Mesodermal cell (in vitro differentiated cells): ENCODE measurements at regions not wholly inside any gene's neighbourhood (a gene's known extent, or its start where the extent isn't known, plus 50 kb on each side); places are given as distances from the start of the nearest gene placed in this dataset.

ENCODE experiments used
- H3K27ac ChIP-seq: 2 replicates; pipeline ENCODE4 v1.7.0; 2013; ENCODE audit warnings: mild to moderate bottlenecking, low read depth, low read length, moderate library complexity; ENCODE audit not compliant: severe bottlenecking
- H3K36me3 ChIP-seq: 2 replicates; pipeline ENCODE4 v1.7.1; 2013; ENCODE audit warnings: mild to moderate bottlenecking, low read length, moderate library complexity; ENCODE audit not compliant: control insufficient read depth, insufficient read depth
- H3K4me1 ChIP-seq: one replicate; pipeline ENCODE4 v1.7.1; 2013; ENCODE audit warnings: mild to moderate bottlenecking, low read length; ENCODE audit not compliant: insufficient read depth, control insufficient read depth, poor library complexity, severe bottlenecking
- H3K4me3 ChIP-seq: 2 replicates; pipeline ENCODE4 v1.7.0; 2013; ENCODE audit warnings: low read length, control low read depth, mild to moderate bottlenecking; ENCODE audit not compliant: insufficient read depth, poor library complexity, severe bottlenecking; ENCODE audit errors: extremely low read depth
- H3K9me3 ChIP-seq: 2 replicates; pipeline ENCODE4 v1.7.1; 2013; ENCODE audit warnings: mild to moderate bottlenecking, low read length, moderate library complexity; ENCODE audit not compliant: control insufficient read depth
- WGBS, 2 experiments: methylation state at CpG; one replicate each; pipeline ENCODE4 v1.1.5; 2013; ENCODE audit warnings: missing lambda C conversion rate in 2 of 2; ENCODE audit not compliant: insufficient coverage in 2 of 2; 5-methylcytosine and 5-hydroxymethylcytosine counted together

- Histone ChIP-seq H3K27ac (no peak overlapping the region), H3K36me3 (no peaks in the 10 kb centered on the region), H3K9me3 (no peaks in the 10 kb centered on the region), H3K4me3 (no peak overlapping the region), H3K4me1 (peaks cover 4% of the 10 kb centered on the region)
- WGBS, 2 experiments: 100% methylated on average over 2 of the region's 2 CpGs; no CpG with 5 or more reads in 1 of the 2 experiments
Measured at GRCh38 chr7:15845461-15845860, 159.0 kb upstream of the MEOX2 start.

GRCh38 chr7:15839416-15840100 is 153.1 kb upstream of the MEOX2 start:
- Histone ChIP-seq H3K4me3 (peak overlapping the region; percentile 23), H3K4me1 (peaks cover 2% of the 10 kb centered on the region), H3K9me3 (no peaks in the 10 kb centered on the region), H3K36me3 (no peaks in the 10 kb centered on the region), H3K27ac (peak overlapping the region; percentile 95)
- WGBS, 2 experiments: 46 to 48% methylated on average over 6 to 7 of the region's 15 CpGs

DNA sequence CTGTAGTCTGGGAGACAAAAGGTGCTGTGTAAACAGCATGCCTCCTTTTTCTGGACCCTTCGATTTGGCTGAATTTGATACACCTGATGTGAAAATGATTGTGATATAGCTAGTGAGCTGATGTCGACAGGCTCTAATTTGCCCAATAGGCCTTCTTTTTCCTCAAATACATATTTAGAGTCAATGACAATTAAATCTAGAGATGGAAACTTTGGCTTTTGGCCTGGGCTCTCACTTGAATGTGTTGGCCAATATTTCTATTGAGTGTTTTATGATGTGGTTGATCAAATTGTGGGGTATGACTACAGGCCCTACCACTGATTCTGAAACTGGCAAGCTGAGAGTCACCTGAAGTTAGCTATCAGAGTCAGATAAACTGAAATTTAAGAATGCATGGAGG is 151.8 kb upstream of the MEOX2 start:
- no peak overlapping the region for H3K27ac ChIP-seq
- peaks cover 2% of the 10 kb centered on the region for H3K4me1 ChIP-seq
- 100% methylated on average over 1 of the region's 2 CpGs for WGBS, 2 experiments
- H3K36me3 ChIP-seq: no peaks in the 10 kb centered on the region
- no peak overlapping the region for H3K4me3 ChIP-seq
- no peaks in the 10 kb centered on the region for H3K9me3 ChIP-seq

GRCh38 chr7:15837306-15837950 is 150.9 kb upstream of the MEOX2 start:
- Histone ChIP-seq H3K9me3 (no peaks in the 10 kb centered on the region), H3K27ac (no peak overlapping the region), H3K36me3 (no peaks in the 10 kb centered on the region), H3K4me1 (peaks cover 2% of the 10 kb centered on the region), H3K4me3 (no peak overlapping the region)
- 100% methylated on average over 1 of the region's 5 CpGs; no CpG with 5 or more reads in 1 of the 2 experiments for WGBS, 2 experiments

DNA sequence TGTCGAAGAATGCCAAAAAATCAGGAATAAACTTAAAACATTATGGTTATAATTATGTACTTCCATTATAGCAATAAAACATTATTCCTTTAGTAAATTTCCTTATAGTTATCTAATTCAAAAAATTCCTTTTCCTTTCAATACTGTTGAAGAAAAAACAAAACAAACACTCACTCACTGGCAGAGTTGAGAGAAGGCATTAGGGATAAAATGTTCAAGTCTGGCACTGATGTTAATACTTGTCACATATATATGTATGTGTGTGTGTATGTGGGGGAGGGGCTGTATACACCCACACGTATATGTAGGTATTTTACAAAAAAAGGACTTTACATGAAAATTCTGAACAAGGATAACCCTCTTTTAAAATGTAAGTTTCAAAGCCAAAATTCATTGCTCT is 150.2 kb upstream of the MEOX2 start:
- H3K27ac ChIP-seq: no peak overlapping the region
- WGBS, 2 experiments: no CpG with 5 or more reads among the region's 2 CpGs

DNA sequence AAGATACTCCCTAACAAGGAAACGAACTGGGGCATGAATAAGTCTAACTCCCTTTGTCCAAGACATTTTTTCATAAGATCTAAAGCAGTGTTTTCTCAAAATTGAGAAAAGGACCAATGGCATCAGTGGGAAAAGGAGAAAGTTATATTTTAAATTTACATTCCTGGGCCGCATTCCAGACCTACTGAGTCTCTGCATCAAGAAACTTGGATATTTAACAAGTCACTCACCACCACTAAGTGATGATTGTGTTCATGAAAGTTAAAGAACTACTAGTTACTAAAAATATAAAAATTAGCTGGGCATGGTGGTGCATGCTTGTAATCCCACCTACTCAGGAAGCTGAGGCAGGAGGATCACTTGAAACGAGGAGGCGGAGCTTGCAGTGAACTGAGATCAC is 149.6 kb upstream of the MEOX2 start:
- Histone ChIP-seq H3K9me3 (no peaks in the 10 kb centered on the region), H3K36me3 (no peaks in the 10 kb centered on the region), H3K4me3 (no peak overlapping the region), H3K27ac (no peak overlapping the region), H3K4me1 (peaks cover 2% of the 10 kb centered on the region)
- WGBS, 2 experiments: 86% methylated on average over 2 of the region's 4 CpGs; no CpG with 5 or more reads in 1 of the 2 experiments

More for the DNA sequence above, 150.2 kb upstream of the MEOX2 start:
- no peaks in the 10 kb centered on the region for H3K9me3 ChIP-seq
- H3K4me1 ChIP-seq: peaks cover 2% of the 10 kb centered on the region
- H3K4me3 ChIP-seq: no peak overlapping the region
- no peaks in the 10 kb centered on the region for H3K36me3 ChIP-seq

- H3K4me3 ChIP-seq: no peak overlapping the region
Measured at GRCh38 chr7:15834446-15834845, 148.0 kb upstream of the MEOX2 start.

DNA sequence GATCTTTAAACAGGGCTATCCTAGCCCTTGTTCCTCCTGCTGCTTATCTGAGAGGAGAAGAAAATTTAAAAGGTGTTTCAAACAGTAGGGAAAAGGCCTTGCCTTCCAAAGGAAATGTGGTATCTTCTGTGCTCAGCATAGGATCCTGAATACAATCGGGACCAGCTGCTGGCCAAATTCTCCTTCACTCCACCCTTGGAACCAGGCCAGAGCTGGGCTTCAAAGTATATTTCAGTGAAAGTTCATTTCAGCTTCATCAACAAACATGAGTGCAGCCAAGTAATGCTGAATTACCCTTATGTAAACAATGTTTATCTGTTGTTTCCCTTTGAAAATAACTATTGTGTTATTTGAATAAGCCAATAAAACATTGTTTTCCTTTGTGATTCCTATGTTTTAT is 146.5 kb upstream of the MEOX2 start:
- Histone ChIP-seq H3K4me1 (no peaks in the 10 kb centered on the region), H3K36me3 (no peaks in the 10 kb centered on the region), H3K9me3 (no peaks in the 10 kb centered on the region), H3K4me3 (no peak overlapping the region), H3K27ac (no peak overlapping the region)
- 71 to 83% methylated on average over 1 of the region's 1 CpG for WGBS, 2 experiments

More at GRCh38 chr7:15834446-15834845, 148.0 kb upstream of the MEOX2 start:
- Histone ChIP-seq H3K9me3 (no peaks in the 10 kb centered on the region), H3K36me3 (no peaks in the 10 kb centered on the region), H3K4me1 (no peaks in the 10 kb centered on the region), H3K27ac (no peak overlapping the region)

- no peak overlapping the region for H3K27ac ChIP-seq
- WGBS, 2 experiments: 89 to 94% methylated on average over 3 of the region's 3 CpGs
- H3K4me1 ChIP-seq: no peaks in the 10 kb centered on the region
- no peaks in the 10 kb centered on the region for H3K36me3 ChIP-seq
- no peak overlapping the region for H3K4me3 ChIP-seq
- no peaks in the 10 kb centered on the region for H3K9me3 ChIP-seq
Measured at GRCh38 chr7:15831606-15832005, 145.1 kb upstream of the MEOX2 start.

GRCh38 chr7:15829691-15830090 is 143.2 kb upstream of the MEOX2 start:
- no peak overlapping the region for H3K4me3 ChIP-seq

GRCh38 chr7:15828881-15829280 is 142.4 kb upstream of the MEOX2 start:
- Histone ChIP-seq H3K4me3 (no peak overlapping the region), H3K27ac (no peak overlapping the region), H3K36me3 (no peaks in the 10 kb centered on the region), H3K4me1 (no peaks in the 10 kb centered on the region), H3K9me3 (no peaks in the 10 kb centered on the region)
- WGBS, 2 experiments: 91 to 100% methylated on average over 1 of the region's 3 CpGs

More at GRCh38 chr7:15829691-15830090, 143.2 kb upstream of the MEOX2 start:
- WGBS, 2 experiments: 88 to 100% methylated on average over 2 to 3 of the region's 3 CpGs
- H3K27ac ChIP-seq: no peak overlapping the region
- no peaks in the 10 kb centered on the region for H3K4me1 ChIP-seq
- no peaks in the 10 kb centered on the region for H3K9me3 ChIP-seq
- H3K36me3 ChIP-seq: no peaks in the 10 kb centered on the region
